HG02870 (cell line): ENCODE measurements at regions not wholly inside any gene's neighbourhood (a gene's known extent, or its start where the extent isn't known, plus 50 kb on each side); places are given as distances from the start of the nearest gene placed in this dataset.
"Not testable (repeated sequence)": the region's sequence is repeated elsewhere in the genome, so short reads cannot be mapped to it uniquely, and the experiment has no call there.

Experiments used
- ATAC-seq: cut with Tn5 transposase; IDR thresholded peaks from one replicate; pipeline ENCODE4 v1.9.1; 2021; ENCODE audit warnings: mild to moderate bottlenecking, moderate library complexity; ENCODE audit not compliant: unreplicated experiment

DNA sequence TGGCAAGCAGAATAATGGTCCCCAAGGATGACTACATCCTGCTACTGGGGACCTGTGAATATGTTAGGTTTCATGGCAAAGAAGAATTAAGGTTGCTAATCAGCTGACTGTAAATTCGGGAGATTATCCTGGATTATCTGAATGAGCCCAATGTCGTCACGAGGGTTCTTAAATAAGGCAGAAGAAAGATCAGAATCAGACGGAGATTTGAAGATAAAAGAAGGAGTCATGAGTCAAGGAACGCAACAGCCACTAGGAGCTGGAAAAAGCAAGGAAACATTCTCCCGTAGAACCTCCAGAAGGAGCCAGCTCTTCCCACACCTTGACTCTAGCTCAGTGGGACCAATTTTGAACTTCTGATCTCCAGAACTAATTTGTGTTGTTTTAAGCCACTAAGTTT lies 82.9 kb upstream of the APBB1IP start:
- ATAC-seq, result no peak

DNA sequence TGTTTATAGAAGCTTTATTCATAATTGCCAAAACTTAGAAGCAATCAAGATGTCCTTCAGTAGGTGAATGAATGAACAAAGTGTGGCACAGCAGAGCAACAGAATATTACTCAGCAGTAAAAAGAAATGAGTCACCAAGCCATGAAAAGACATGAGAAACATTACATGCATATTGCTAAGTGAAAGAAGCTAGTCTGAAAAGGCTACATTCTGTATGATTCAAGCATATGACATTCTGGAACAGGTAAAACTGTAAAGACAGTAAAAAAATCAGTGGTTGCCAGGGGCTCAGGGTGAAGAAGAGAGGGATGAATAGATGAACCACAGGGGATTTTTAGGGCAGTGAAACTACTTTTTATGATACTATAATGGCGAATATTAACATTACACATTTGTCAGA lies 80.9 kb upstream of the APBB1IP start:
- ATAC-seq, result peak; percentile 80

DNA sequence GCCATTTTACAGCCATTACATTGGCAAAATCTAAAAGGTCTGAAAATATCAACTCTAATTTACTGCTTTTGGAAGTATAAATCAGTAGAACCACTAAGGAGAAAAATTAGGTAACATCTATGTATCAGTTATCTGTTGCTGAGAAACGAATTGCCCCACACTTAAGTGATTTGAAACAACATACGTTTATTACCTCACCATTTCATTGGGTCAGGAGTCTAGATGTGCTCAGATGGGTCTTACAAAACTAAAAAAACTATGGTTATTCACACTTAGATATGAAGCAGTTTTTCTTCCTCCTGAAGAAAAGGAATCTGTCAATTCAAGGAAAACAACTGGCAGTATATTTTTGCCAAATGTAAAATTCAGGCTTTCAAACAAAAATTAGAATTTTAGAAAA lies 80.1 kb upstream of the APBB1IP start:
- ATAC-seq, result no peak

DNA sequence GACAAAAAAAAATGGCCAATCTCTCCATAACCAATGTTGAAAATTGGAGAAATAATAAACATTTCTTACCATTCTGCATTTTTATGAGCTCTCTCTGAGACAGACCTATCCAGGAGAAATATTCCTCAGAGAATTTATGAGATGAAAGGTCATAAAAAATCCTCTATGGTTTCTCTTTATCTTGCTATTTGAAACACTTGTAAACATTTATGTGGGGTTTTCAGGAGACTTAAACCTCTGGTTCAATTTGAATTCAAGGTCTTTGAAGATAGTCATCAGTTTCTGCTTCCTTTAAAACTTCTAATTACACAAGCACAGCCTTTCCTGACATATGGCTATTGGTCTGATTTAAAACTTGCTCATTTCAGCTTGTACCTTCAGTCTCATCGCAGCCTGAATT lies 78.5 kb upstream of the APBB1IP start:
- ATAC-seq, result no peak

DNA sequence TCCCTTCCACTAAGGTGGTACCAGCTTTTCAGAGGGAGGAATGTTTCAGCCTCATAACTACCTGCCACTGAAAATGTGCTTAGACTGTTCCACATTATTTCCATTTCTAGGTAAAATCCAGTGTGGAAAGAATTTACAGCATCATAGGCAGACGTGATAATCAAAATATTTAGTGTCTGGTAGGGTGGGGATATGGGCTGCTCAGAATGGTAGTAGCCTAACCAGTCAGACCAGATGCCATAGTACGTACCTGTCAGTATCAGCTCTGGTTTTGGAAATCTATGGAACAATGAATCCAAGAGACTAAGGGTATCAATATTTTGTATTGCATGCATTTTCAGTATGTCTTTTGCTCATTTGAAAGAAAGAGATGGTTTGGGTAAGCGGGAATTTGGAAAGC lies 76.8 kb upstream of the APBB1IP start:
- no peak for ATAC-seq

DNA sequence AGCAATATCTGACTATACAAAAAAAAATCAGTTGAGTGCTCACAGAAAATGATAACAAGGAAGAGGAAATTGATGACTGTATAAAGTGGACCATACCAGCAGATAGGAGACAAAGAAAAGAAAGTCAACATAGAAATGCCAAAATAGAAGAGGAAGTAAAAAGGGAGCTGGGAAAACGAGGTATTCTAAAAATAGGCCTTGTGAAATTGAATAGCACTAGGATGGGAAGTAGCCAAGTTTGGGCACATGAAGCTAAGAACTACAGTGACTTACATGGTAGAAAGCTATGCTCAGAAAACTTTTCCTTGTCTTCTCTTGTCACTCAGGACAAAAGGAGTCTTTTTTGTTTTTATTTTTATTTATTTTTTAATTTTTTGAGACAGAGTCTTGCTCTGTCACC lies 76.2 kb upstream of the APBB1IP start:
- ATAC-seq, result no peak

DNA sequence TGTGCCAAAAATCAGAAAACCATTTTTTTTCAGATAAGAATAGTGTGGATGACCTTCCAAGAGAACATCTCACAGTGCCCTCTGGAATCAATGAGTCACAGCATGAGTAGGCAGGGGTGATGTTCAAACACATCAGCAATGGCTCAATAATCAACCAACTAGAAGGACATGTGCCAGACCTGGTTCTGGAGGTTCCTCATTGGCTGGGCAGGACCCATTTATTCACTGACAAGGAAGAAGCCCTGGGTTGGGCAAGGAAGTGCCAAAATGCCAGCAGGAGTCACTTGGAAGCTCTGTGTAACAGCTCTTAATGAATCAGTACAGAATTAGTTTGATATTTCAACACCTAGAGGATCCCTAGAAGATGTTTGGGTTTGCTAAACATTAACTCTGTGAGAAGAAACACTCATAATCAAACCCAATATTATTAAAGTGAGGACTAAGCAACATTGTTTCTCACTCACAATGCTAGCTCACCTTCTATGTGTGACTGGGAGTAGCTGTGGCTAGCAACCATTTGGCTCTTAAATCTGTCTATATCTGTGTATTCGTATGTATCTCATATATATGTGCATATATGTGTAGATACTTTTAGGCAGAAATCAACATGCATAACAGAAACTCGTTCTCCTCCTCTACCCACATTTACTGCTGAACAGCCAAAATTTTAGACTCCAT lies 72.3 kb upstream of the APBB1IP start:
- ATAC-seq, result no peak

DNA sequence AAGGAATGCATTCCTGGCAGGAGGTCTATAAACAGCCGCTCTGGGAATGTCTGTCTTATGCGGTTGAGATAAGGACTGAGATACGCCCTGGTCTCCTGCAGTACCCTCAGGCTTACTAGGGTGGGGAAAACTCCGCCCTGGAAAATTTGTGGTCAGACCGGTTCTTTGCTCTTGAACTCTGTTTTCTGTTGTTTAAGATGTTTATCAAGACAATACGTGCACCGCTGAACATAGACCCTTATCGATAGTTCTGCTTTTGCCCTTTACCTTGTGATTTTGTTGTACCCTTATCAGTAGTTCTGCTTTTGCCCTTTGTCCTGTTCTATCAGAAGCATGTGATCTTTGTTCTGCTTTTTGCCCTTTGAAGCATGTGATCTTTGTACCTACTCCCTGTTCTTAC lies 71.1 kb upstream of the APBB1IP start:
- ATAC-seq, result not testable (repeated sequence)

DNA sequence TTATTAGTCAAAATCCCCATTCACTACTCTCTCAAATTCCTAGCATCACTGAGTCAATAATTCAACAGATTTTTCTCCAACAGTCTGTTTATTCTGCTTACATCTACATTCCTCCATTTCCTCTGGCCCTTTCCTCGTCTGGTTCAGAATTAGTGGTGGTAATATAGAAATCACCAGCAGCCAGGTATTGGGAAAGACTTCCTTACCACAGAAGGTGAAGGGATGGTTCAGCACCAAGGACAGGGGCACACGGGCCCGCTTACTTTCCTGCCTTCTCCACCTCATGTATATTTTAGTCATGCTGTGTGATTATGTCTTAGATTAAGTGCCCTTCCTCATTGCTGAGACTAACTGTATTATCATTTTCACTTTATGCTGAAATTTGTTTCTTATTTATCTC lies 70.4 kb upstream of the APBB1IP start:
- peak; percentile 34 for ATAC-seq

DNA sequence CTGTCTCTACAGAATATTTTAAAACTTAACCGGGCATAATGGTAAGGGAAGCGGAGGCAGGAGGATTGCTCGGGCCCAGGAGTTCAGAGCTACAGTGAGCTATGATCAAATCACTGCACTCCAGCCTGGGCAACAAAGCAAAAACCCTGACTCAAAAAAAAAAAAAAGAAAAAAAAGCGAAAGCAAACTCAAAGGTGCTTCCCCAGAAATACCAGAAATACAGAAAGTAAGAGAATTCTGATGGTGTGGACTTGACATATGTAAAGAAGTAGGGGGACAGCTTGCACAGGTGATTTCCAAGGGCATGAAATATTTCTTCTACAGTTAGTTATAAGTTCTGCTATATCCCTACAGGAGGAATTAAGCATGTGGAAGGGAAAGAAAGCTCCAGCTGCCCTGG lies 69.7 kb upstream of the APBB1IP start:
- ATAC-seq, result peak; percentile 43

DNA sequence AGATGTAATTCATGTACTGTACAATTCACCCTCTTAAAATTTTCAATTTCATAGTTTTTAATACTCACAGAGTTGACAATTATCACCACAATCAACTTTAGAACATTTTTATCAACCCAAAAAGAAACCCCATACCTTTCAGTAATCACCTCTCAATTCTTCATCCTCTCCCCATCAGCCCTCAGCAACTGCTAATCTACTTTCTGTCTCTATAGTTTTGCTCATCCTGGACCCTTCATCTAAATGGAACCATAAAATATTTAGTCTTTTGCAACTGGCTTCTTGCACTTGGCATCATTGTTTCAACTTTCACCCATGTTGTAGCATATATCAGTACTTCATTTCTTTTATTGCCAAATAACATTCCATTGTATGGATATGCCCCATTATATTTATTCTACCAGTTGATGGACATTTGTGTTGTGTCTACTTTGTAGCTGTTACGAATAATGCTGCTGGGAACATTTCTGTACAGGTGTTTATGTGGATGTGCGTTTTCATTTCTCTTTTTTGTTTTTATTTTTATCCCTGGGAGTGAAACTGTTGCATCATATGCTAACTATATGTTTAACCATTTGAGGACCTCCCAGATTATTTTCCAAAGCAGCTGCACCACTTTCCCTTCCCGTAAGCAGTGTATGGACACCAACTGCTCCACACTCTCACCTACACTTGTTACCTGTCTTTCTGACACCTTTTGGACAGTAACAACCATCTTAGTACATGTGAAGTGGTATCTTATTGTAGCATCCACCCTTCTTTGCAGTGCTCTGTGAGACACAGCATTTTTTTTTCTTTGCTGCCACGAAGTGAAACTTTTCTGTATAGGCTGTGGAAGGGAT lies 65.4 kb upstream of the APBB1IP start:
- ATAC-seq, result peak; percentile 77

DNA sequence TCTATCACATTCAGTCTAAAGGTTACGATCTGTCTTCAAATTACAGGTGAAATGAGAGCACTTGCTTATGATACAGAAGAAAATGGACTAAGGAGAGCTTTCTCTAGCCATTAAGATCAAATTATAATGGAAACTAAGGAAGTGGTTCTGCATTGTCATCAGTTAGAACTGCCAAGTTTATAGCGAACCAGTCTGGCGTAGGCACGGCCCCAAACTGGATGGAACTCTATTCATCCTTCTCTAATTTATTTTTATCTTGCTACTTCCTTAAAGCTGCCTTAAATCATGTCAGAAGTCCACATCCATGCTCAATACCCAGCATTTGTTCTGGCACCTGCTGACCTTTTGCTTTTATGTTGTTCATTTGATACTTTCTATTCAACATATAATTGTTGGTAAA lies 63.7 kb upstream of the APBB1IP start:
- ATAC-seq, result no peak

DNA sequence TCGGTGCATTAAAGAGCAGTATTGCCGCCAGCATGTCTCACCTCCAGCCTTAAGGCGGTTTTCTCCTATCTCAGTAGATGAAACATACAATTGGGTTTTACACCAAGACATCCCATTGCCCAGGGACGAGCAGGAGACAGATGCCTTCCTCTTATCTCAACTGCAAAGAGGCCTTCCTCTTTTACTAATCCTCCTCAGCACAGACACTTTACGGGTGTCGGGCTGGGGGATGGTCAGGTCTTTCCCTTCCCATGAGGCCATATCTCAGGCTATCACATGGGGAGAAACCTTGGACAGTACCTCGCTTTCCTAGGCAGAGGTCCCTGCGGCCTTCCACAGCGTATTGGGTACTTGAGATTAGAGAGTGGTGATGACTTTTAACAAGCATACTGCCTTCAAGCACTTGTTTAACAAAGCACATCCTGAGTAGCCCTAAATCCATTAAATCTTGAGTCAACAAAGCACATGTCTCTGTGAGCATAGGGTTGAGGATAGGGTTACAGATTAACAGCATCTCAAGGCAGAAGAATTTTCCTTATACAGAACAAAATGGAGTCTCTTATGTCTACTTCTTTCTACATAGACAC lies 60.8 kb upstream of the APBB1IP start:
- not testable (repeated sequence) for ATAC-seq

DNA sequence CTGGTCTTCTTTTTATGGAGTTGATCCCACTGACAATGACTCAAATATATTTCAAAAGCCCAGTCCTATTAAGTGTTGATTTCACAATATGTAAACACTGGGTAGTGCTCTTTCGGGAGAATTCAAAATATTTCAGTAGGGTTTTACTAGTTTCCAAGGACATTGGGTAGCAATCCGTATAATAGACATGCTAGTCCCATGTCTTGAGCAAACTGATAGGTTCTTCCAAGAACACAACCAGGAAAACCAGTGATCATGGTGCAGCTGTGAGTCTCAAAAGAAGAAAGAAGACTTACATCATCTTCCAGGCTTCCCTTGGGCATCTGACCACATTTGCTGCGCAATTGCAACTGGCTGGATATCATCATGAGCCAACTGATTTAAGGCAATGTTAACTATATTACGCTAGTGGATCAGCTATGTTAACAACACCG lies 59.3 kb upstream of the APBB1IP start:
- no peak for ATAC-seq

DNA sequence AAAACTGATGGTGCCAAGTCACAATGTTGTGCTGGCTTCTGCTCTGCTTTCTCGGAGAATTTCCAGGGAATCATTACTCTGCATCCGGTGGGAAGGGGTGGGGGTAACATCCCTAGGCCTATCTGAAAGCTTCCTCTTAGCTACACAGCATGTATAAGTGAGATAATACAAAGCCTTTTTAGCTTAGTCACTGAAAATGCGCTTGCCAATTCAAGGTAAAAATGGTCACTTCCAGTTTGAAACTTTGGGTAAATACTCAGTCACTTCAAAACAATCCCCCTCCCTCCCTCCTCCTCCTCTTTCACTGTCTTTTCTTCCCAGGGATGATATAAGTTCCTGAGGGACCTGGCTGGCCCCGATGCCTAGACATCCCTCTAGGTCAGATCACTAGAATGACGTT lies 57.3 kb upstream of the APBB1IP start:
- ATAC-seq, result no peak

DNA sequence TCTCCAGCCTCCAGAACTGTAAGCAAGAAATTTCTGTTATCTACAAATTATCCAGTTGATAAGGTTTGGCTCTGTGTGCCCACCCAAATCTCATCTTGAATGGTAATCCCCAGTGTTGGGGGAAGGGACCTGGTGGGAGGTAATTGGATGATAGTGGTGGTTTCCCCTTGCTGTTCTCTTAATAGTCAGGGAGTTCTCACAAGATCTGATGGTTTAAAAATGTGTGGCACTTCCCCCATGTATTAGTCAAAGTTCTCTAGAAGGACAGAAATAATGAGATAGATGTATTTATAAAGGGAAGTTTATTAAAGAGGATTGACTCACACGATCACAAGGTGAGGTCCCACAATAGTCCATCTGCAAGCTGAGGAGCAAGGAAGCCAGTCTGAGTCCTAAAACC lies 56.2 kb upstream of the APBB1IP start:
- ATAC-seq, result no peak

DNA sequence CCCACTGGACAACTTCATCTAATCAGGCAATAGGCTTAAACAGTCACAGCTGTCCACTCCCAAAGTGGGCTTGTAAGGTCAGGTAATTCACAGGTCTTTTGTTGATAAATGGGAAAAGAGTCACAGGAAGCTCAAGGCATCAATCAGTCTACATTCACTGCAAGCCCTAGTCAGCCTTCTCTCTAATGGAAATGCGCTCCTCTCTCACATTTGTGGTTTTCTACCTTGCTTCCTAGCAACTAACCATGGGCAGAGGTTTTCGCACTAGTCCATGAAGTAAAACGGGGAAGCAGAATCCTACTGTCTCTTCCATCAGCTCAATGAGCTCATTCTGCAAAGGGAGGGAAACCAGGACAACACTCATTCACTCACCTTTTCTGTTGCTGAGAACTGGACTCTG lies 53.5 kb upstream of the APBB1IP start:
- no peak for ATAC-seq

DNA sequence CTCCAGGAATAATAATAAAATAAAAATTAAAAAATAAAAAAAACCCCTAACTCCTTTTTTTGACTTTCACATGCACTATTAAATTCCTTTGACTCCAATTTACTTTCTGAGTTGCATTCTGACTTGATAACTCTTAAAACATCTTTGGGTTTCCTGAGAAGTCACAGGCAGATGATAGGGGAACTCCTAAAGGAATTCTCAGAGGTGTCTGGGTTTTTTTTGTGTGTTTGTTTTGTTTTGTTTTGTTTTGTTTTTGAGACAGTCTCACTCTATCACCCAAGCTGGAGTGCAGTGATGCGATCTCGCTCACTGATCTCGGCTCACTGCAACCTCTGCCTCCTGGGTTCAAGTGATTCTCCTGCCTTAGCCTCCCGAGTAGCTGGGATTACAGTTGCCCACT lies 52.7 kb upstream of the APBB1IP start:
- no peak for ATAC-seq

DNA sequence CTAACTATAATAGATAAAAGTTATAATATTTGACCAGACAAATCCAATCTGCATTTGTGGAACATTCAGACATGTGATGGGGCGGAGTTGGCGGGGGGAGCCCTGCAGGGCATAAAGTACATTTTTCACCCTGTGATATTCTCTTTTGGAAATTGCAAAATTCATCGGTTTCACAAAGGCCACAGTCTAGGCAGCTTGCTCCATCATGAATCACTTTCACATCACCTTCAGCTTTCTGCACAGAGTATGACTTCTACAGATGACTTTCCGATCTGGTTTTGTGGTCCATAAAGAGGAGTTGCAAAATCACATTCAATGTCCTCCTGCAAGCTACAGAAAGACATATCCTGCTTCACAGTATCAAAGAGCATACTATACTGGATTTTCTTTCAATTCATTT lies 51.4 kb upstream of the APBB1IP start:
- ATAC-seq, result peak; percentile 61
